Activated CD8-positive, alpha-beta memory T cell treated with anti-CD3 and anti-CD28 coated beads for 36 hours (primary cell): ENCODE measurements at regions not wholly inside any gene's neighbourhood (a gene's known extent, or its start where the extent isn't known, plus 50 kb on each side); places are given as distances from the start of the nearest gene placed in this dataset.
"Not testable (repeated sequence)": the region's sequence is repeated elsewhere in the genome, so short reads cannot be mapped to it uniquely, and the experiment has no call there.

ENCODE experiments used
- CTCF ChIA-PET: fragments of 350-600 bp; sonication (Branson Sonifier 250); formaldehyde crosslinking; loops from one replicate; lab custom pipeline; 2021; ENCODE audit warnings: antibody characterized with exemption; lab: Charles Lee
- POLR2A ChIA-PET: fragments of 350-600 bp; sonication (Branson Sonifier 250); formaldehyde crosslinking; loops from one replicate; lab custom pipeline; 2021; ENCODE audit warnings: antibody characterized with exemption; lab: Charles Lee

GRCh38 chr17:30650149-30650548 is 172.9 kb downstream of the GOSR1 start:
- CTCF ChIA-PET, POLR2A ChIA-PET: not testable (repeated sequence)

GRCh38 chr17:30648015-30648620 is 170.9 kb downstream of the GOSR1 start:
- POLR2A ChIA-PET, CTCF ChIA-PET: not testable (repeated sequence)

DNA sequence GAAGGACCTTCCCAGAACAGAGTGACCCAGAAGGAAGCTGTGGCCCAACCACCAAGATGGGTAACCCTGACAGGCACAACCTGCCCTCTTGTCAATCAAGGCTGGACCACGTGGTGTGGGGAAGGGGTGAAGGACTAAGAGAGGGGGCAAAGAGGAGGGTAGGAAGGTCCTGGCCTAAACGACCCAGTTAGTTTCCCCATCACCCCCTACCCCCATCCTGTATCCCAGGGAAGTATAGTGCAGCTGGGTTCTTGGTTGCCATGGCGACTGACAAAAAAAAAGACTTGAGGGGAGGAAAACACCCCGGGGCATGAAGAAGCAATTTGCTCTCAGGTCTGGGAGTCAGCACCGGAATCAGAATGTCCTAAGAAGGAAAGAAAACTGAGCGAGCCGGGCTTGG is 168.7 kb downstream of the GOSR1 start:
- POLR2A ChIA-PET: not testable (repeated sequence)

GRCh38 chr17:30644713-30645112 is 167.5 kb downstream of the GOSR1 start:
- CTCF ChIA-PET, POLR2A ChIA-PET: not testable (repeated sequence)

More for the DNA sequence above, 168.7 kb downstream of the GOSR1 start:
- CTCF ChIA-PET: not testable (repeated sequence)

DNA sequence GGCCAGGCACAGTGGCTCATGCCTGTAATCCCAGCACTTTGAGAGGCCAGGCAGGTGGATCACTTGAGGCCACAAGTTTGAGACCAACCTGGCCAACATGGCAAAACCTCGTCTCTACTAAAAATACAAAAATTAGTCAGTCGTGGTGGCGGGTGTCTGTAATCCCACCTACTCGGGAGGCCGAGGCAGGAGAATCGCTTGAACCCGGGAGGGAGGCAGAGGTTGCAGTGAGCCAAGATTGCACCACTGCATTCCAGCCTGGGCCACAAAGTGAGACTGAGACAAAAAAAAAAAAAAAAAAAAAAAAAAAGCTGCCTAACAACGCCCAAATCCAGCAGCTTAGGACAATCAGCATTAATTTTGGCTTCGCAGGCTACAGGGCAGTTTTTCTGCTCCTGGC is 167.1 kb downstream of the GOSR1 start:
- CTCF ChIA-PET, POLR2A ChIA-PET: not testable (repeated sequence)

- POLR2A ChIA-PET, CTCF ChIA-PET: not testable (repeated sequence)
Measured at GRCh38 chr17:30641428-30641827, 164.2 kb downstream of the GOSR1 start.

DNA sequence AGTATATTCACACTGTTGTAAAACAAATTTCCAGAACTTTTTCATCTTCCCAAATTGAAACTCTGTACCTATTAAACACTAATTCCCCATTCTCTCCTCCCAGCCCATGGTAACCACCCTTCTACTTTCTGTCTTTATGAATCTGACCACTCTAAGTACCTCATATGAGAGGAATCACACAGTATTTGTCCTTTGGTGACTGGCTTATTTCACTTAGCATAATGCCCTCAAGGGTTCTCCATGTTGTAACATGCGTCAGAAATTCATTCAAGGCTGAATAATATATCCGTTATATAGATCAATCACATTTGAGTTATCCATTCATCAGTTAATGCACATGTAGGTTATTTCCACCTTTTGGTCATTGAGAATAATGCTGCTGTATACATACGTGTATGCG is 162.2 kb downstream of the GOSR1 start:
- CTCF ChIA-PET, POLR2A ChIA-PET: not testable (repeated sequence)

DNA sequence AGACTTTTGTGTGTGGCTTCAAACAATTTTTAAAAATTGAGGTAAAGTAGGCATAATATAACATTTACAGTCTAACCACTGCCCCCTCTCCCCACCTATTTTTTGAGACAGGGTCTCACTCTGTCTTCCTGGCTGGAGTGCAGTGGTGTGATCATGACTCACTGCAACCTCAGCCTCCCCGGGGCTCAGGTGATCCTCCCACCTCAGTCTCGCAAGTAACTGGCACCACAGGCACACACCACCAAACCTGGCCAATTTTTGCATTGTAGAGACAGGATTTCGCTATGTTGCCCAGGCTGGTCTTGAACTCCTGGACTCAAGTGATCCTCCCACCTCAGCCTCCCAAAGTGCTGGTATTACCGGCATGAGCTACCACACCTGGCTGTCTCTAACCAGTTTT is 161.8 kb downstream of the GOSR1 start:
- POLR2A ChIA-PET, CTCF ChIA-PET: not testable (repeated sequence)

DNA sequence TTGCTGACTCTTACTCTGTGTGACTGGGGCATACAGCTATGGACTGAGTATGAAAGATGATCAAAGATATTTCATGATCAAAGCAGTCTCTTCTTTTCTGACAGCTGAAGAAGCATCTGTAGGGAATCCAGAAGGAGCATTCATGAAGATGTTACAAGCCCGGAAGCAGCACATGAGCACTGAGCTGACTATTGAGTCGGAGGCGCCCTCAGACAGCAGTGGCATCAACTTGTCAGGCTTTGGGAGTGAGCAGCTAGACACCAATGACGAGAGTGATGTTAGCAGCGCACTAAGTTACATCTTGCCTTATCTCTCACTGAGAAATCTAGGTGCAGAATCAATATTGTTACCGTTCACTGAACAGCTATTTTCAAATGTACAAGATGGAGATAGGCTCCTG is 154.4 kb downstream of the GOSR1 start:
- CTCF ChIA-PET, POLR2A ChIA-PET: not testable (repeated sequence)

DNA sequence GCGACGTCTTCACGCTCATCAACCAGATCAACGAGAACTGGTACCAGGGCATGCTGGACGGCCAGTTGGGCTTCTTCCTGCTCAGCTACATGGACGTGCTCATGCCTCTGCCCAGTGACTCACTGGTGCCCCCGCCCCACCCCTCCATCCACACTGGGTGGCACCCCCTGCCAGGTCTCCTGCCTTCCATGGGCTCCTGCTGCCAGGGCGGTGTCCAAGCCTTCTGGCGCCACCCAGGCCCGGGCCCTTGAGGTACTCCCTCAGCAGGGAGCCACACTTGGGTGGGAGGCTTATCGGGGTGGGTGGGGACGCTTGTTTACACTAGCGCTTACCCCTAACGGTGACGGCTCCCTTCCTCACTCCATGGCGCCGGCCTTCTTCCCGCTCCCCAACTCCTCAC is 148.2 kb downstream of the GOSR1 start:
- POLR2A ChIA-PET, CTCF ChIA-PET: not testable (repeated sequence)

DNA sequence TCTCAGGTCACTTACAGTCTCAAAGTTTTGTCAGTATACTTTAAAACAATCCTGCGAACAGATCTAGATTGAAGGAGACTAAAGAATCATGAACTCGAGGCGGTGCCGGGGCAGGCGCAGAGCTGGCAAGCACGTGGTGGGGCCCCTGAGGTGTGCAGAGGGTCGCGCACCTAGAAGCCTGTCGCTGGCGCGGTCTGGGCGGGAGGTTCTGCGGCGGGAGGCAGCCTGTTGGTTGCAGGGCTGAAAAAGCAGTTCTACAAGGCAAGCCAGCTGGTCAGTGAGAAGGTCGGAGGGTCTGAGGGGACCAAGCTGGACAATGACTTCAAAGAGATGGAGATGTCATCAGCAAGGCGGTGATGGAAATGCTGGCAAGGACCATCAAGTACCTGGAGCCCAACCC is 147.0 kb downstream of the GOSR1 start:
- POLR2A ChIA-PET, CTCF ChIA-PET: not testable (repeated sequence)

DNA sequence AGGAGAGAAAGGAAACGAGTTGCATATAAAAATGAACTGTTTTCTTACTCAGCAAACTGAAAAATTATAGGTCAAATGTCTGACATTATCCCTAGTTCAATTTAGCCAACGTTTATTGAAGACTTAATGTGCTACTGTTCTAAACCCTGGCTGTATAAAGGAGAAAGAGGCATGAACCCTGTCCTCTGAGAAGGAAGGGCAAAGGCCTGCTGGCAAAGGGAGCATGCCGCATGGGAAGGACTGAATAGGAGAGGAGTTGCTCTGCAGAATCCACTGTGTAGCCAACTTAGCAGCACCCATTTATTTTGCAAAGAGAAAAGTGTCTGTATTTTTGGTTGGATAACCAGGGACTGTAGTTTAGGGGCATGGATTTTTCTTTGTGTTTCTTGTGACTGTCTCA is 132.5 kb downstream of the GOSR1 start:
- CTCF ChIA-PET, POLR2A ChIA-PET: not testable (repeated sequence)

GRCh38 chr17:30605523-30605922 is 128.3 kb downstream of the GOSR1 start:
- POLR2A ChIA-PET: no interaction called here
- CTCF ChIA-PET: interaction anchor here (0.5 kb wide), 1 partner anchor 81 kb away, joined by 3 read pairs; no protein-coding TSS in a partner anchor

DNA sequence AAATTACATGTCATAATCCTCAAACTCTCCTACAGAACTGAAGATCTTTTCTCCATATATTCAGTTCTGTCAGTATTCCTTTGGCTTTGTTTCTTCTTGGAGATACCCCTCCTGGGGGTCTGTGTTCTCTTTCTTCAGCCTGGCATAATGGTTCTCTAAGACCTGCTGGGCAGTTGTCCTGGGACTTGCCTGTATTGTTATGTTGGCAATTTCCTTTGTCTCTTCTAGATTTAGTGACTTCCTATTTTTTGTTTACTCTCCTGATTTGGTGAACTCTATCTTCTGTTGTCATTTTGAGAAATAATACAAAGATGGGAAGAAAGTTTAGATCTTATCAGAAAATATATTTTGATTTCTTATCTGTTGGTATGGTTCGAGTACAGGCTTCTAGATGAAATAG is 127.8 kb downstream of the GOSR1 start:
- CTCF ChIA-PET: interaction anchor here (0.5 kb wide), 1 partner anchor 82 kb away, joined by 3 read pairs; no protein-coding TSS in a partner anchor
- POLR2A ChIA-PET: no interaction called here

GRCh38 chr17:30602396-30602795 is 125.2 kb downstream of the GOSR1 start:
- CTCF ChIA-PET, POLR2A ChIA-PET: not testable (repeated sequence)

DNA sequence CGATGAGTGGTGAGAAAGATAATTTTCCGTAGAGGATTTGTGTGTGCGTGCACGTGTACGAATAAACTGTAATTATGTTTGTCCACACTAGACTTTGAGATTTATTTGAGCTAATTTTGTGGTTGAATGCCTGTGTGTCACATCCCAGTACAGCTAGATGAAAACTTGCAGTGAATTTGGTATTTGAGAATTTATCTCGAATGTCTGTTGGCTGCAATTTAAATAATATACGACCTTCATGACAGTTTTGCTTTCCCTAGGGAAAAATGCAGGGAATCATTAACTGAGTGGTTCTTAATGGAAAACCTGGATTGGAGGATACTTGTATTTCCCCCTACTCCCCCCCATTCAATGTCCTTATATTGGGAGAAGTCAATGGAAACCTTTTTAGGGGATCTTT is 124.8 kb downstream of the GOSR1 start:
- CTCF ChIA-PET, POLR2A ChIA-PET: not testable (repeated sequence)

- POLR2A ChIA-PET: interaction anchor here (0.6 kb wide), 1 partner anchor 220 kb away, joined by 4 read pairs; no protein-coding TSS in a partner anchor
- CTCF ChIA-PET: interaction anchor here (0.7 to 1.5 kb wide), 3 partner anchors 14 to 223 kb away, joined by 3 to 4 read pairs (median 3); partner anchors contain the start of genes CRLF3 and GOSR1
Measured at GRCh38 chr17:30600830-30601494, 123.8 kb downstream of the GOSR1 start.

GRCh38 chr17:30600060-30600829 is 123.0 kb downstream of the GOSR1 start:
- ChIA-PET CTCF (interaction anchor here (0.7 to 1.5 kb wide), 3 partner anchors 13 to 224 kb away, joined by 3 to 4 read pairs (median 3); partner anchors contain the start of genes CRLF3 and GOSR1), POLR2A (interaction anchor here (0.6 kb wide), 1 partner anchor 221 kb away, joined by 4 read pairs; no protein-coding TSS in a partner anchor)

DNA sequence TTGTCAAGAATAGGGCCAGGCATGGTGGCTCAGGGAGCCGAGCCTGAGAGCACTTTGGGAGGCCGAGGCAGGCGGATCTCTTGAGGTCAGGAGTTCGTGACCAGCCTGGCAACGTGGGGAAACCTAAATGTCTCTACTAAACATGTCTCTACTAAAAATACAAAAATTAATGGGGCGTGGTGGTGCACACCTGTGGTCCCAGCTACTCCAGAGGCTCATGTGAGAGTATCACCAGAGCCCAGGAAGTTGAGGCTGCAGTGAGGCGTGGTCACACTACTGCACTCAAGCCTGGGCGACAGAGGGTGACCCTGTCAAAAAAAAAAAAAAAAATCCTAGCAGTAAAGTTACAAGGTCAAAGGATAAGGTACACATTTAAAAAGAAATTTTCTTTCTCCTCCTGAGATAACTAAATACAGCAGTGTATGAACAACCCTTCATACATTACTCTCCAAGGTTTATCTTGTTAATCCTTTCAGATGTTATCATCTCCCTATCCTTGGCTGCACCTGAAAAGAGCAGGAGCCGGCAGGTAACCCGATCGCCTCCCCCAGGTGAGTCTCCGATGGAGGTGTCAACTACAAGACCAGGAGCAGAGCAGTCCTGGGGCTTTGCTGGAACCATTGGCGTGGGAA is 122.3 kb downstream of the GOSR1 start:
- ChIA-PET CTCF (interaction anchor here (0.7 to 1.5 kb wide), 3 partner anchors 12 to 618 kb away, joined by 3 to 4 read pairs (median 3); partner anchors contain the start of gene GOSR1), POLR2A (no interaction called here)
